GM18907 (cell line): ENCODE measurements at regions not wholly inside any gene's neighbourhood (a gene's known extent, or its start where the extent isn't known, plus 50 kb on each side); places are given as distances from the start of the nearest gene placed in this dataset.
"Not testable (repeated sequence)": the region's sequence is repeated elsewhere in the genome, so short reads cannot be mapped to it uniquely, and the experiment has no call there.

ENCODE experiments used
- ATAC-seq: cut with Tn5 transposase; IDR thresholded peaks from one replicate; pipeline ENCODE4 v1.9.1; 2021; ENCODE audit warnings: mild to moderate bottlenecking, moderate library complexity; ENCODE audit not compliant: unreplicated experiment

DNA sequence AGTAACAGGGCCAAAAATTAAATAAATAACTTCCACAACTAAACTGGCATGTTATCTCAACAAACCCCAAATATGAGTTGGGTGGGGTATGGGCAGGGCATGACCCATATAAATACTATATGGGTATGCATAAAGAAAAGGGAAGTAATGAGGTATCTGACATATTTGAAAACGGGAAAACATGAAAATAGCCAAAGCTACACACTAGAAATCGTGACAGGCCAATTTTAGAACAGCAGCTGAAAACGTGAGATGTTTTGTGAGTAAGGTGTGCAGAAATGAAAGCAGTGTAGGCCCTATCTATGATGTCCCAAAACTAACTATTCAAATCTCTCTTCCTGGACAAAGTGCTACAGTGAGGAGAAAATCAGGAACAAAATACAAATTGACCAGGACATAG, 537.9 kb upstream of the NR5A2 start:
- no peak for ATAC-seq

DNA sequence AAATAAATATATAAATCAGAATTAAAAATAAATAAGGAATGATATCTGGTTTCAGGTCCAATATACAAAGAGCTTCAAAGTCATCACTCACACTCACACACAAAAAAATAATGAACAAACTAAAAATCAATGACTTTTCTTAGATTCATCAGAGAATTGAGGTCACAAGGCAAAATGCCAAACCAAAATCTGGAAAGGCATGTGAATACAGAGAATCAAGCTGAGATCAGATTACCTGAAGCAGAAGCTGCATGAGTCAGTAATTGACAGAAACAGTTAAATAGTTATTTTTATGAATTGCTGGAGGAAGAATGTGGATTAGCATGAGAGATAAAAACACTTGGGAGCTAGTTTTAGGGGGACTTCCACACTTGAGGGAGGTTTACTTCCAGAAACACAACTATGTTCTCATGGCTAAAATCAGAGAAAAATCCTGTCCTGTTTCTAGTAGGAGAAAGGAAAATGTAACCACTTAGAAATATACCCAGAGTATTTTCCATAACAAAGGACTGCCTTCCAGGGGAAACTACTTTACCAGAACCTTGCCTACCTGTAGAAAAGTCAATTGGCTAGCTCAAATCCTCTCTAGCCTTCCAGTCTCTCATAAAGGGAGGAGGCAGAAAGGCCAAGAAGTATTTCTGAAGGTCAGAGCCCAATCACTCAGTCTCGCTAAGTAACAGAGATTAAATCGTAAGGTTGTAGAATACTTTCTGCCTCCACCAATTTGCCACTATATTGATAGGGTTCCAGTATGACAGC, 536.6 kb upstream of the NR5A2 start:
- ATAC-seq, result no peak

DNA sequence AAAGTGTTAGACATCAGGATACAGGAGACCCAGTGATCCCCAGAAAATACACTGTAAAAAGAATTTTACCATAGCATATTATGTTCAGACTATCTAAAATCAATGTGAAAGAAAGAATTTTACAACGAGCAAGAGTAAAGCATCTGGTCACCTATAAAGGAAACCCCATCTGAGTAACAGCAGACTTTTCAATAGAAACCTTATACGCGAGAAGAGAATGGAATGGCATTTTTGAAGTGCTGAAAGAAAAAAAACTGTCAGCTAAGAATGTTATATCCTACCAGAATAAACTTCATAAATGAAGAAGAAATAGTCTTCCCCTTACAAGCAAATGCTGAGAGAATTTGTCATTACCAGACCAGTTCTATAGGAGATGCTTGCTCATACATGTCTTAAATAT, 532.1 kb upstream of the NR5A2 start:
- no peak for ATAC-seq

DNA sequence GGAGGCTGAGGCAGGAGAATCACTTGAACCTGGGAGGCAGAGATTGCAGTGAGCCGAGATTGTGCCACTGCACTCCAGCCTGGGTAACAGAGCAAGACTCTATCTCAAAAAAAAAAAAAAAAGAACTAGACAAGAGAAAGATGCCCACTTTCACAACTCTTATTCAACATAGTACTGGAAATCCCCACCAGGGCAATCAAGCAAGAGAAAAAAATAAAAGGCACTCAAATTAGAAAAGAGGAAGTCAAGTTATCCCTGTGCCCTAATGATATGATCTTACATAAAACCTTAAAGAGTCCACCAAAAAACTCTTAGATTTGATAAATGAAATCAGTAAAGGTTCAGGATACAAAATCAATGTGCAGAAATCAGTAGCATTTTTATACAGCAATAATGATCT, 528.7 kb upstream of the NR5A2 start:
- ATAC-seq, result peak; percentile 84

DNA sequence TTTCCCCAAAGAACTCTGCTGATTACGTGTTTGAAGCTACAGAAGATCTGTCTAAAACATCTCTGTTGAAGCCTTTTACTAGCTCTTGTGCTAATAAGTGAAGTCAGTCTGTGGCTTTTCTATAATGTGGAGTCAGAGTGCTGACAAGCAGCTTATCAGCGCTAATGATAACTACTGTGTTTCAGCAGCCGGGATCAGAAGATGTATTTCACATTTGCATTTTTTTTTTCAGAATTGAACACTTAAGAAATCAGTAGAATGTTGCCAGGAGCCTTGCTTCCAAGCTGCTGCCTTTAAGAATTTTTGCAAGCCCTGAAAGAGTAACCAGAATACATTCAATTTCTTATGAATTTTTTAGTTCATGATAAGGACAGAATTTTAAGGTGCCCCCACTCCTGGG, 519.4 kb upstream of the NR5A2 start:
- ATAC-seq, result no peak

DNA sequence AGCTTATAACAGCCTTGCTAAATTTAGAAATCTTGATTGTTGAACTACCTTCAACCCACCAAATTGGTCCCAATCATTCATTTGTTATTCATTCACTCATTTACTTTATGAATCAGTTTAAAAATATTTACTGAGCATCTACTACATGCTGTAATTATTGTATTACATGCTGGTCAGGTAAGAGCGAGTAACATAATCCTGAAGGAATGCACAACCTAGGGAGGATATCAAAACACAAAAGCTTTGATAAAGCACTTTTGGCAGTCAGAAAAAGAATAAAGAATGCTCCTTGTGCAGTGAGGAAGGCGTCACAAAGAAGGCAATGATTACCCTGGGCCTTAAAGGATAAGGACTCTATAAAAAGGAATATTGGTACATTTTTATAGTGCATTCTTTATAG, 518.9 kb upstream of the NR5A2 start:
- ATAC-seq, result no peak

DNA sequence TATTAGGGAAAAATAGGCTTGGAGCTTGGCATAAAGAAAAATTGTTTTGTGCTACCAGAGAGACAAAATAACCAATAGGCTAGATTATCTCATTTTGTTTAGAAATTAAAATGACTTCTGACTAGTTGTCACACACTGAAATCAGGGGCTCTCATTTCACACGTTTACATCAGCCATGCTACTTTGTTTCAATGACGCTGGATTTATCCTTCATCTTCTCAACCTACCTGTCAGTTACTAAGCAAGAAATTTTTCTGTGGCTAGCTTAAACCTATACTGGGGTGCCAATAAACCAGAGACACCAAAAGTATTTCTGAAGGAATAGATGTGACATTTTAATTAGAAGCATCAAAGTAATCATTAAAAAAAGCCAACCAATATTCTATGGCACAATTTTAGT, 518.1 kb upstream of the NR5A2 start:
- no peak for ATAC-seq

DNA sequence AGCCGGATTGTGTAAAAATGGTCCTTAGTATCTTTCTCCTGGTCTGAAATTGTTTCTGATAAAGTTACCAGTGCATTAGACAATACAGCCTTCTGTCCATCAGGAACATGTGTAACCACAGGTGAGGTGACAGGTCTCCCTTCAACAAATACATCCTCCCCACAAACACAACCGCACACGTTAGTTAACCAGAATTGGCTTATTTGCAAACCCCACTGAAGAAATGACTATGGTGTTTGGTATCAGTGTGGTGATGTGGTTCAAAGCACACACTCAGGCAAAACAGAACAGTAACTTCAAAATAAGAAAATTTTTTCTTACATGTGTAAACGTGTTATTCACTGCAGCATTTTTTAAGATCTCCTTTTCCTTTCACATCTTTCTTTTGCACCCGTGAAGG, 517.2 kb upstream of the NR5A2 start:
- peak; percentile 97 for ATAC-seq

DNA sequence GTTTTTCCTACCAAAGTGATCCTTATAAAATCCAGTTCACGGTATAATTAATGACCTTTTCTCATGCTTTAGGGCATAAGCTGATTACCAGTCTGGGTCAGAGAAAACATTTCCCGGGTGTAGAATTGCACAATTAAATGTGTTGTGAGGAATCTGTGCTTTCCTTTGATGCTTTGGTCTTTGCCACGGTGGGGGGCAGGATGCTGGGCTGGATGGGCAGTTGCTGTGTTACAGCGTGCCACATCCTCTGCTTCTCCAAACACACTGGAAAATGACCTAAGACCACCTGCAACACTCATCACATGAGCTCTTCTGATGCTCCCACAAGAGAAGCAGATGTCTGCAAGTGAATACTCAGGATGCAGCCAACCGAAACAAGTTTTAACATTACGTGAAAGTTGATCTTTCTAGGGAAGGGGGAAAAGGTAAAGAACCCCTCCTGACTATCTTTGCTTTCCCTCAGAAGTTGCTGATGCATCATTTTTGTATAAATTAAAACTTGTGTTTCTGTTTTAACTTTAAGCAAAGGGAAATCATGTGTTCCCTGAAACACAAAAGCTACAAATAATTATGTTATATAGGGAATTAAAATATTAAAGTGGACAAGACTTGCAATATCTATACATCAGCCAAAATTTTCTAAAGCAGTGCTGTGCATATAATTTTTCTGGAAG, 515.3 kb upstream of the NR5A2 start:
- ATAC-seq, result no peak

DNA sequence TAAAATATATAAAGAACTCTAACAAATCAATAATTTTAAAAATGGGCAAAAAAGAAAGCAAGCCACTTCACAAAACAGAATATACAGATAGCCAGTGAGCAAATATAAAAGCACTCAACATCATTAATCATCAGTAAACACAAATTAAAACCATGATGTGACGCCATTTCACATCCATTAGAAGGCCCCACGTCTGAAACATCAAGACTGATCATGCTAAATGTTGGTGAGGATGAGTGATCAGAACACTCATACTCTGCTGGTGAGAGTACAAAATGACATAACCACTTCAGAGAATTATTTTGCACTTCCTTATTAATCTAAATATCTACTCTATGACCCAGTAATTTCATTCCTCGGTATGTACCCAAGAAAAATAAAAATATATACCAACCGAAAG, 512.2 kb upstream of the NR5A2 start:
- no peak for ATAC-seq

DNA sequence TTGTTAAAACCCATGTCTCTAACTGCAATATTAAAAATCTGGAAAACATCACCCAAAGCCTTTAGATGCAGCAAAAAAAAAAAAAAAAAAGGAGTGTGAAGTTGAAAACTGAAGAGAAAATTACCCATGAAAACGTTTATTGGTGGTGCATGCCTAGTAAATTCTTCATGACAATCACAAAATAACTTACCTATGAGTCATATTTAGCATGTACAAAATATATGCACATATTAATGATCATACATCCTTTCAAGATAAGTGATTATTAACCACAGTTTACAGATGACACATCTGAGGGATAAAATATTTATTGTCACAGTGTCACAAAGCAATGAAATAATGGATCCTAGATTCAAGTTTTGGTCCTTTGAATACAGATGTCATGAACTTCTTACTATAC, 505.2 kb upstream of the NR5A2 start:
- no peak for ATAC-seq

DNA sequence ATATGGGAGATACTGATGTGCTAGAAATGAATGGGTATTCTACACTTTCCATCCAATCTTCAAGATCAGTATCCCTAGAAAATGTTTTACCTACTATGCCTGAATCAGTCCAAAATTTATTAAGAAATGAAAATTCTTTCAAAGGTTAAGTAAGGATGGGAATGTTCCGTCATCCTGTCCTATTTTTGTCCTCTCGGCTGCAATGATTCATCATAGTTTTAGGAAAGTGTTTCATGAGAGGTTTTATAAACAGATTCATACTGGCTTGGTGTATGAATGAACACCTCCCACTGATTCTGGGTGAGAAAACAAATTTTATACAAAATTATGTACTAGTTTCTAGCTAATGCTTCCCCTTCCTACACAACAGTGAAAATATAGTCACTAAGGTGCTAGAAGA, 504.6 kb upstream of the NR5A2 start:
- ATAC-seq, result no peak

DNA sequence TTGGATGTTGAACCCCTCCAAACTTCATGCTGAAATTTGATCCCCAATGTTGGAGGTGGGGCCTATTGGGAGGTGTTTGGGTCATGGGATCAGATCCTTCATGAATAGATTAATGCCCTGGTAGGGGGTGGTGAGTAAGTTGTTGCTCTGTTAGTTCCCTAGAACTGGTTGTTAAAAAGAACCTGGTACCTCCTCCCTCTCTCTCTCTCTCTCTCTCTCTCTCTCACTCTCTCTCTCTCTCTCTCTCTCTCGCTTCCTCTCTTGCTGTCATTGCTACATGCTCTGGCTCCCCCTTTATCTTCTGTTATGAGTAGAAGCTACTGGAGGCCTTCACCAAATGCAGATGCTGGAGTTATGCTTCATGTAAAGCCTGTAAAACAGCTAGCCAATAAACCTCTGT, 498.2 kb upstream of the NR5A2 start:
- ATAC-seq, result no peak

DNA sequence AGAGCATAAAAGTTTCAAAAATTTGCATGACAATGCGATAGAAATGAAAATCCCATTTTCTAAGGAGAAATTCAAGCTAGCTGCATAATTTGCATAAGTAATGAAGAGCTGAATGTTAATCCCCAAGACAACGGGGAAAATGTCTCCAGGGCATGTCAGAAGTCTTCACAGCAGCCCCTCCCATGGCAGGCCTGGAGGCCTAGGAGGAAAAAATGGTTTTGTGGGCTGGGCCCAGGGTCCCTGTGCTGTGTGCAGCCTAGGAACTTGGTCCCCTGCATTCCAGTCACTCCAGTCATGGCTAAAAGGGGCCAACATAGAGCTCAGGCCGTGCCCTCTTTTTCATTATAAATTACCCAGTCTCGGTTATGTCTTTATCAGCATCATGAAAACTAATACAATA, 494.1 kb upstream of the NR5A2 start:
- not testable (repeated sequence) for ATAC-seq

DNA sequence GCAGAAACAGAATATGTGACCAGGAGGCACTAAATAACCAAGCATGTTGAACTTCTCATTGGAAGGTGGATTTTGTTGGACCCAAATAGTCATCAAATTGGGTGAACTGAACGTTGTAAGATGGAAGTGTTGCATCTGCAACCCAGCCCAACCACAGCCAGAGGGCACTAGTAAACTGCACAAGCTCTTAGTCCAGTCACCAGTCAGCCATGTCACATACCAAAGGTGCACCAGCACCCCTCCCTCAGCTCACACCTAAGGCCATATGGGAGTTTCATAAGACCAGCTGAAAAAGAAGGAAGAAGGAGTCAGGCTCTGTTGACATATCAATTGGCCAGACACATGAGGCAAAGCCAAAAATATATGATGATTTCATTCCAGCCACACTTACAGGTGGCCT, 481.7 kb upstream of the NR5A2 start:
- peak; percentile 53 for ATAC-seq

DNA sequence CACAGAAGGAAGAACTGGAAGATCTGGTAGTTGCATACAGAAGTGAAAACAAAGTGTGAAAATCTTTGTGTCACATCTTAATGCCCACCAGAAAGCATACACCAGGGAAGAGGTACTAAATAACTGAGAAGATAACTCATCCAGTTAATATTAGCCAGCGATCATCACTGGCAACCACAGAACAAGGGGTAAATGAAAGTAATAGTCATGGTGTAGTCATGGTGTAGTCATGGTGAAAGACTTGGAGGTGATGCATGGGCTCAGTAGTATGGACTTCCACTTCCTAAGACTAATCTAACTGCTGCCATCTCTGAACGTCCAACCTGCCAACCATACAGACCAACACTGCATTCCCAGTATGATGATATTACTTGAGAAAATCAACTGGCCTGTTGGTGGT, 481.2 kb upstream of the NR5A2 start:
- peak; percentile 68 for ATAC-seq

DNA sequence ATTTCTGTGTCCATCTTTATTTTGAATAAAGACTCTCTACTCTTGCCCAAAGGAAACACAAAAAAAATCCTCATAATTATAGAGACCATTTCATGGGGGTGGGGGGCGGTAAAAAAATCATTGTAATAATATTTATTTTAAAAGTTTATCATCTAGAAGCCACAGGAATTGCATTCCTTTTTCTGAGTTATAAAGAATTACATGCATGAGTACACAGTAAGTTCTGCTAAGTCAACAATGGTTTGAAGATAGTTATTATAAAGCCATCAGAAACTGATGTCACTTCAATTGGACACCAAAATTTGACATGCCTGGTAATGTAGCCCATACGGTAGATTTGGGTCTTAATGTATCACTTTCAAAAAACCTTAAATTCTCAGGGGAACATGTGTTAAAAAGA, 478.1 kb upstream of the NR5A2 start:
- no peak for ATAC-seq

DNA sequence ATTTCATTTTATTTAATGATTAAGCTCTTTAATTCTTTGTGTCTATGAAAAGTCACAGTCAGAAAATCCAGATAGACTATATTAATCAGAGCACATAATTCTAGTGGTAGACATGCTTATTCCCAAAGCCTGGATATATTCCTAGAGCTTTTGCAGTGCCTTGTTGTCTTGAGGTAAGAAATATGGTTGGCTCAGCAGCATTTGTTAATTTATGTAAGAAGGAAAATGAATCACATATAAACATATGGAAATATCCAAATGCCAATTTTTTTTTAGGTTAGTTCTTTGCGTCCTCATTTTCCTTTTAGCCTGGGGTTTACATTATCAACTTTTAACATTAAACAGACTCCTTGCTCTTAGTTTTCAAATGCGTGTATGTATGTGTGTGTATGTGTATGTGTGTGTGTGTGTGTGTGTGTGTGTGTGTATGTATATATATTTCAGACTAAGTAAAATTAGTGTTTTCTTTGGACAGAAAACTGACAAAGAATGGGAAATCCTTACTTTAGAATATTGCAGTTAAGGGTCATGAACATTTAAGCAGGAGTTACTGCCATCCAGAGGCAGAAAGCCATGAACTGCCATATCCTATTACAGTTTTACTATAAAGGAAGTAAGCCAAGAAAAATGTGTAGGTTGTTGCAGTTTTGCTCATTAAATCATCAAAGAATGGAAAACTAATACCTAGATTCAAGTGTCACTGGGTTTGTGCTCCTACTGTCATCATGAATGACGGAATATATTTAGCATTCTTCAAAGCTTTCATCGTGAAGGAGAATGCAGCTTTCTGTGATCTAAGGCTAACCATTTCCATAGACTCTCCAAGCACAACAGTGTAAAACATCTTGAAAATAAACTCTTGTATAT, 477.1 kb upstream of the NR5A2 start:
- no peak for ATAC-seq

DNA sequence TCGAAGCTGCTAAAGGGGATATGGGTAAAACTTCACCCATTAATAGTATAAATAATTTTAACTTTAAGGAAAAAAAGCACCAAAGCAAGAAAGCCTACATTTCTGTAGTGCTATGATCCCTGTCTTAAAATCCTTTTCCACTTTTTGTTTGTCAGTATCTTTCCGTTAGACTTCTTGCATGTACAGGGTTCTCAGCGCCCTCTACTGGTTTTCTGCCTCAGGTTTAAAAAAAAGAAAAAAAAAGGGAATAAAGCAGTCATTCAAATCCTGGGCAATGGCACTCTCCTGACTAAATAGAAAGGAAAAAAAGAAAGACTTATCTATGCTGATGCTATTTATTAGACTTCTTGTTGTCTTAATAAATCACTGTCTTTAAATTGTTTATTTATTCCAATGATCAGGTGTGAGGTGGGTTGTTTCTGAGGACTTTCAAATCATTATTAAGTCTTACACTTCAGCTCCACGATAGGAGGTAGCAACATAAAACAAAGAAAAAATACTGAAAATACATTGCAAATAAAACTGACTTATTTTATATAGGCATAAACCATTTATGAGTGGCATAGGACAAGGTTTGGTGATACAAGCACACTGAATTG, 475.4 kb upstream of the NR5A2 start:
- ATAC-seq, result no peak

DNA sequence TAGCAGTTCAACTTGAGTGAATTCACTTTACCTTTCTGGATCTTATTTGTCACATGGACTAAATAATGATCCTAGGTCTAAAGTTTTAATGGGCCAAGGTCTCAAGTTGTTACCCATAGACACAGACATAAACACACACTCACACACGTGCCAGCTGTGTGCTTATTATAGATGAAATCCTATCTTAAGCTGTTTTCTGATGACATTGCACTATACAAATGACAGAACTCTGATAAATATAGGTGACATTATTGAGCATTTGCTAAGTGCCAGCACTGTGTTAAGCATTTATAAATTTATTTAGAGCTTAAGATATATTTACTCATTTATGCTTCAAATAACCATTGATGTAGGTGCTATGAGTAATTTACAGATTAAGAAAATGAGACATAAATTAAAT, 474.4 kb upstream of the NR5A2 start:
- no peak for ATAC-seq

DNA sequence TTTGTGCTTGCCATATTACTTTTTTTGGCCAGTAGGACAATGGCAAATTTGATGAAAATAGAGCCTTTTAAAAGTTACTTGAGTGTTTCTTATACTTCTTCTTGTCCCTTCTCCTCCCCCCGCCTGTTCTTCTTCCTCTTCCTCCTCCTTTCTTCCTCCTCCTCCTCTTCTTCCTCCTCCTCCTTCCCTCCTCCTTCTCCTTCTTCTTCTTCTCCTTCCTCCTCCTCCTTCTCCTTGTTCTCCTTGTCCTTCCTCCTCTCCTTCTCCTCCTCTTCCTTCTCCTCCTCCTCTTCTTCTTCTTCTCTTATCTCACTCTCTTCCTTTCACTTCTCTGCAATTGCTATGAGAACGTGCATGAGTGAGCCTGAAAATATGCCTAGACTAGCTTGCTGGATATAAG, 466.2 kb upstream of the NR5A2 start:
- ATAC-seq, result no peak
